ENCODE measurements at regions not wholly inside any gene's neighbourhood (a gene's known extent, or its start where the extent isn't known, plus 50 kb on each side); places are given as distances from the start of the nearest gene placed in this dataset.

GRCh38 chr11:131300439-131300717, 70.0 kb upstream of the NTM start:
- DNase-seq (ENCODE audit: low spot score) = no peak

DNA sequence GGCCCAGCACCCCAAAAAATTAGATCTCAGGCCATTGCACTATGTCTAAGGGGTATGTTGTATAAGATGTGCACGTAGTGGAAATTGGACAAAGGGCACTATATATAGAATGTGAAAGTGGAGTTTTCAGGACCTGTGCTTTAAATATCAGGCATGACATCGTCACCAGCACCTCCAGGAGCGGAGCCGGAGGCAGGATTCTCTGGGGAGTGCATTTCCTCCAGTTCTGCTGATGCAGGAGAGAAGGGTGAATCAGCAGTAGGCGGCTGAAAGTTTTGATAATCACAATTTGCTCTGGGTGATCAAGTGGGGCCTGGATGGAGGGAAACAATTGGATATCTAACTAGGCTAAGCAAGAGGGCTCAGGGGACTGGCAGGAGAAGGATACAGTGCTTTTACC, 69.1 kb upstream of the NTM start:
- DNase-seq (ENCODE audit: low spot score) = no peak

GRCh38 chr11:131302836-131303235, 67.6 kb upstream of the NTM start:
- DNase-seq (ENCODE audit: low spot score) = no peak

- no peak for DNase-seq (ENCODE audit: low spot score)
These were observed 66.8 kb upstream of the NTM start for GRCh38 chr11:131303611-131304119.

DNA sequence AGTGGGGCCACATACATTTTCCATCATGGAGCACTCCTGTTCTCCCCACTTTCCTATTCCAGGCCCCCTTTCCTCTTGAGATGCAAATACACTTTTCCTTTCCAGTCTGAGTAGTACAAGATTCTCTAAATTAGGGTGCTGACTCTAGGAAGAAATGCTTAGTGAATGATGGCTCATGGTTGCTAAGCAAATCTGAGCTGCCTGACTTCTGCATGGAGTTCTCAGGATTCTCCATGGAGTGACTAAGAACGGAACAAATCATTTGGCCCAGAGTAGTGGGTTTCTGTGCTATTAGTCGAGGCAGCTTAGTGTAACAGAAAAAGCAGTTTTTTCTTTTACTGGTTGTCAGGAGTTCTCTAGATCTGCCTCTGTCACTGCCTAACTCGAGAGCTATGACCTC, 65.4 kb upstream of the NTM start:
- peak; percentile 23 for DNase-seq (ENCODE audit: low spot score)

DNA sequence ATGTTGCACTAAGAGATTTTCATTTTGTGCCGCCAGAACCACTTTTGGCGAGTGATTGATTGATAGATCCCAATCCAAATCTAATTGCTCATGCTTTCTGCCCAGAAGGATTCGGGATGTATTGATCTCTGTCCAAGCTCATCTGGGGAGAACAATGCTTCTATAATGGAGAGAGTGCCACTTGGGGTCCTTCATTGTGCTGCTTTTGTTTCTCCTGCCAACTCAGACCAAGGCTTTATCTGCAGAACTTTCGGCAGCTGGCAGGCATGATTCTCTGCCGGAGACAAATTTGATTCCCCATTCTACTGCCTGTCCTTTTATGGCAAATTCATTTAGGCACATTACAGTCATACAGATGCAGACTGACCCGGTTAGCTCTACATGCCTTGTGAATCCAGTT, 62.9 kb upstream of the NTM start:
- DNase-seq (ENCODE audit: low spot score) = peak; percentile 15

DNA sequence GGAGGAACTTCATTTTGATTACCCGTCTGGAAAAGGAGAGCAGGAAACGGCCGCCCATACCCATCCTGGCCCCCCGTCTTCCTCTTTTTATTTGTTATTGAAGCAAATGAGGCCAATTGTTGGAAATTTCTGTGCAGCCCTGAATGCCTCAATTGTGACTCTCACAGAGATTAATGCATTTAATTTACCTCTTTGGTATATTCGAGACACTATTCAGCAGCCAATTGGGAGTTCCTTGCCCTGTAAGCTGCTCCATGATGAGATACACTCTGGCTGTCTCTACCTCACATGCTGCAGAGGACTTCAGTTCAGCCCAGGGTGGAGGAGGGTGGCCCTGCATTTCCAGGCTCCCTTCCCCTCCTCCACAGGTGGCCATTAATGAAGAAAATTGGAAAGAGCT, 60.6 kb upstream of the NTM start:
- DNase-seq (ENCODE audit: low spot score) = no peak

DNA sequence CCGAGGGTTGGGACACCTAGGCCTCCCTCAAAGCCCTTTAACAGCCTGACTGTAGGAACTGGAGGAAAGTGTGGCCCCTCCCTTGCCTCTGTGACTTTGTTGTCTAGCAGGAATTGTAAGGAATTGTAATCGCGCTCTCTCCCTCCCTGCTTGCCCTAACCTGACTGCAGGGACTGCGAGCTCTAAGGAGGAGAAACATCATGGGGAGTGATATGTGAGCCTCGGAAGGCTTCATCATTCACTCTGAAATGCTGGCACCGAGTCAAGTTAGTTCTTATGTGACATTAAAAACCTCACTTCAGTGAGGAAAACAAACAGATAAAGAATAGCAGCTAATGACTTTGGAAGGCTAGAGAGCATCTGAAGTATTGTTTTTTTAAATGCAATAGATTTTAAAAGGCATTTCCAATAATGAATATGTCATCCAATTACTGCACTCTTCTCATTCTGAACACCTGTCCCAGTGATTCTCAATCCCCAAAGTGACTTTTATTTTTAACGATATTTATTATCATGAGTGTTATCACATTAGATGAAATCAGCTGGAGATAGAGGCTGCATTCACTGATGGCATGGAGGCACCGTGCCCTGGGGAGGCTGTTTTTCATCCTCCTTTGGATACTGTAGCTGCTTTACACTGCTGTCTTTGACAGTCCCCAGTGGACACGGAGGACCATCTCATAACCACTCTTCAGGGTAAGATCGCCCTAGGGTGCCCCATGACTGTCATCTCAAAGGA, 58.5 kb upstream of the NTM start:
- no peak for DNase-seq (ENCODE audit: low spot score)
